HG02642 (cell line): ENCODE measurements at regions not wholly inside any gene's neighbourhood (a gene's known extent, or its start where the extent isn't known, plus 50 kb on each side); places are given as distances from the start of the nearest gene placed in this dataset.
"Not testable (repeated sequence)": the region's sequence is repeated elsewhere in the genome, so short reads cannot be mapped to it uniquely, and the experiment has no call there.

Experiments used
- ATAC-seq: cut with Tn5 transposase; IDR thresholded peaks from one replicate; pipeline ENCODE4 v1.9.1; 2021; ENCODE audit warnings: mild to moderate bottlenecking; ENCODE audit not compliant: unreplicated experiment, poor library complexity

- ATAC-seq = no peak
These were observed 117.8 kb upstream of the IGF1R start for GRCh38 chr15:98530570-98530969.

- ATAC-seq = no peak
These were observed 116.3 kb upstream of the IGF1R start for GRCh38 chr15:98532063-98532462.

DNA sequence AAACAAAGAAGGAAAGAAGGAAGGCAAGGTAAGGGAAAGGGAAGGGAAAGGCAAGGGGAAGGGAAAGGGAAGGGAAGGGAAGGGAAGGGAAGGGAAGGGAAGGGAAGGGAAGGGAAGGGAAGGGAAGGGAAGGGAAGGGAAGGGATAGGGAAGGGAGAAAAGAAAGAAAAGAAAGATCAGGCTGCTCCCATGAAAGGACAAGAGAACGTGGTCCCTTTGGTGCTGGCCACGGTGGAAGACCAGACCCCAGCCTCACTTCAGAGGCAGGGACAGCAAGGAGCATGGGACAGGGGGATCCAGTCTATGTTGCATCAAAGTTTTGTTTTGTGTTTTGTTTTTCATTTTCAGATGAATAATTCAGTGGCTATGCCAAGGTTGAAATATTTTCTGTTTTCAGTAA lies 111.4 kb upstream of the IGF1R start:
- ATAC-seq = no peak

DNA sequence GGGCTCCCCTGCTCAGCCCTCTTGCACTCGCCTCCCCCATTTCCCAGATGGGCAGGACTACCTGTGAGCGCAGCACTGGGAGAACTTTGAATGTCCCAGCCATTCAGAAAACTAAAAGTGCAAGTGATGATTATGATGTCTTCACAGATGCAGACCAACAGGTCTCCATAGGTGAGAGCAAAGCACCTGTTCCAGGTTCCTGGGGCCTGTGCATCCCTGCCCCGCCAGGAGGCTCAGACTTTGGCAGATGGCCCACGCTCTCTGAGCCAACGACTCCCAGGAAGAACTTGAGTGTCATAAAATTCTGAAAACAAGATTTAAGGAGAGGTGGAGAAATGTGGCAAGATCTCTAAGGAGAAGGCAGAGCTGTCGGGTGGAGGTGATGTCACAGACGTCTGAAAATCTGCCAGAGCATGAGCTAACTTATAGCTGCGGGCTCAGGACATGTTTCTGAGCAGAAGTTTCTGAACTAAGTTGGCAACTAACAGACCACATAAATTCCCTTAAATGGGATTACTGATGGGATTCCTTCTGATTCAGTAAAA lies 110.8 kb upstream of the IGF1R start:
- no peak for ATAC-seq

GRCh38 chr15:98541519-98541918 lies 106.8 kb upstream of the IGF1R start:
- no peak for ATAC-seq

DNA sequence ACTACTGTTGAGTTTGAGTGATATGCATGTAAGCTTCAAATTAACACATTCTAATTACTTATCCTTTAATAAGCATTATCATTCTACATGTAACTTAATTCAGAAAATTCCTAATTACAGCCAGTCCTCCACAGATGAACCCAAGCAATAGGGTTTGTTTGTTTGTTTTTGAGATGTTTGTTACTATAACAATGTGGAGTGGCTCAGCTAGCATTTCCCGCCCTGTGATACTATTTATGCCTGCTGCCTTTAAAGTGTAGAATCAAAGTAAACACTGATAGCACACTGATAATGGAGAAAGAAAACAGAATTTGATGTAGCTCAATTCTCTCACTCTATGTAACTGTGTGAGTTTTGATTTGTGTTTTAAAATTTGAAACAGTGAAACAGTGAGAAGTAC lies 105.1 kb upstream of the IGF1R start:
- ATAC-seq = no peak

GRCh38 chr15:98546329-98546728 lies 102.0 kb upstream of the IGF1R start:
- ATAC-seq = no peak

DNA sequence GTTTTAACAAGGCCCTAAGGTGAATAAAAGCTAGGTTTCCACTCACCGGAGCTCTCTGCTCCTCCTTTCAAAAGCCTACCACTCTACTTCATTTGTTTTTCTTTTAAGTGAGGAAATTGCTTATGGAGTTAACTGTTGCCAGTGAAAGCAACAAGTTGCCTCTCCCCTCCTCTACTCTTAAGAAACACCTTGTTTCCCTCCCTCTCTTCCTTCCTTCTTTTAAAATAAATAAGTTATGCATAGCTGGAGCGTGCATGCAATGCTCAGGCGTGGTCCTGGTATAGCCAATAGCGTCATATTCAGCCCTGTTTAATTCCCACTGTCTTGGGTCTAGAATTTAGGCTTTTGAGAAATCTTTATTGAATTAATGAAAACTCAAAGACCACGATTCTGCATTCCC lies 101.1 kb upstream of the IGF1R start:
- ATAC-seq = no peak

DNA sequence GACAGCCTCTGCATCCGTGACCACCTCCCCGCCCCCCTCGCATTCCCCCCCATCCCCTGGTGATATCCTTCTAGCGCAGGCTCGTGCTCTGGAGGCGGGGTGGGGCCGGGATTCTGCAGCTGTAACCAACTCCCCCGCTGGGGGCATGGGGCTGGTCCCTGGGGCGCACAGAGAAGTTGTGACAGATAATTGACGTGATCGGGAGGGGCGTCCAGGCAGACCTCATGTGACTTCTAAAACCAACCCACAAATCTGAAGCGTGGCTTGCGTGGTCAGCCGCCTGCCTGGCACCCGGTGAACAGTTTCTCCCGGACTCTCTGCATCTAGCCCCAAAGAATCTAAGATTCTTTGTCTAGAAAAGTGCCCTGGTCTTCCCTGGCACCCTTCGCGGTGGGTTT lies 100.6 kb upstream of the IGF1R start:
- no peak for ATAC-seq

- ATAC-seq = no peak
These were observed 100.0 kb upstream of the IGF1R start for GRCh38 chr15:98548139-98548971.

GRCh38 chr15:98549003-98549402 lies 99.3 kb upstream of the IGF1R start:
- no peak for ATAC-seq

DNA sequence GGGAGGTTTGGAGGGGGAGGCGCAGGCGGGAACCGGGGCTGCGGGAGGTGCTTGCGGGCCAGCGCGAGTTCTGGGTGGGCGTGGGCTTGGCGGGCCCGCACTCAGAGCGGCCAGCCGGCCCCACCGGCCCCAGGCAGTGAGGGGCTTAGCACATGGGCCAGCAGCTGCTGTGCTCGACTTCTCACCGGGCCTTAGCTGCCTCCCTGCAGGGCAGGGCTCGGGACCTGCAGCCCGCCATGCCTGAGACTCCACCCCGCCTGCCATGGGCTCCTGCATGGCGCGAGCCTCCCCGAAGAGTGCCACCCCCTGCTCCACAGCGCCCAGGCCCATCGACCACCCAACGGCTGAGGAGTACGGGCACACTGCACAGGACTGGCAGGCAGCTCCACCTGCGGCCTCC lies 98.6 kb upstream of the IGF1R start:
- no peak for ATAC-seq

GRCh38 chr15:98550363-98550762 lies 98.0 kb upstream of the IGF1R start:
- ATAC-seq = not testable (repeated sequence)

DNA sequence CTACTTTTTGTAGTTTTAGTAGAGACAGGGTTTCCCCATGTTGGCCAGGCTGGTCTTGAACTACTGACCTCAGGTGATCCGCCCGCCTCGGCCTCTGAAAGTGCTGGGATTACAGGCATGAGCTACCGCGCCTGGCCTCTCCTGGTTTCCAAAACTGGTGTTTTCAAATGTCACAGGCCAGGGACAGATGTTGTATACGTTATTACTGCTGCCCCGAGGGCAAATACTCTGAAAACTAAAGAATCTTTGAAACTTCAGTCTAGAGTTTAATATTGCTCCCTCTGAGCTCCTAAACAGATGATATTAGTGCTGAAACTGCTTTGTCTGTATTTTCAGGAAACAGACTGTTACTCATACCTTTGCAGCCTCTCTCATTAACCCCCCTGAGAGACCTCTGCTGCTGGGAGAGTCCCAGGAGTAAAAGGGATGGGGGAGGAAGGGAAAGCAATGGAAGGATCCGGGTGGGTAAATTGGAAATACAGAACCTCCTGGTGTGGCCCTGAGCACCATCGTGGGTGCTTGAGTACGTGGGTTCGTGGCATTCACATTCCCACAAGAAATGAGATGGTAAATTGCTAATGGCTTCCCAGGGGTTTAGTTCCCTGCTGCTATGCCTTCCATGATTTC lies 96.3 kb upstream of the IGF1R start:
- ATAC-seq = no peak

DNA sequence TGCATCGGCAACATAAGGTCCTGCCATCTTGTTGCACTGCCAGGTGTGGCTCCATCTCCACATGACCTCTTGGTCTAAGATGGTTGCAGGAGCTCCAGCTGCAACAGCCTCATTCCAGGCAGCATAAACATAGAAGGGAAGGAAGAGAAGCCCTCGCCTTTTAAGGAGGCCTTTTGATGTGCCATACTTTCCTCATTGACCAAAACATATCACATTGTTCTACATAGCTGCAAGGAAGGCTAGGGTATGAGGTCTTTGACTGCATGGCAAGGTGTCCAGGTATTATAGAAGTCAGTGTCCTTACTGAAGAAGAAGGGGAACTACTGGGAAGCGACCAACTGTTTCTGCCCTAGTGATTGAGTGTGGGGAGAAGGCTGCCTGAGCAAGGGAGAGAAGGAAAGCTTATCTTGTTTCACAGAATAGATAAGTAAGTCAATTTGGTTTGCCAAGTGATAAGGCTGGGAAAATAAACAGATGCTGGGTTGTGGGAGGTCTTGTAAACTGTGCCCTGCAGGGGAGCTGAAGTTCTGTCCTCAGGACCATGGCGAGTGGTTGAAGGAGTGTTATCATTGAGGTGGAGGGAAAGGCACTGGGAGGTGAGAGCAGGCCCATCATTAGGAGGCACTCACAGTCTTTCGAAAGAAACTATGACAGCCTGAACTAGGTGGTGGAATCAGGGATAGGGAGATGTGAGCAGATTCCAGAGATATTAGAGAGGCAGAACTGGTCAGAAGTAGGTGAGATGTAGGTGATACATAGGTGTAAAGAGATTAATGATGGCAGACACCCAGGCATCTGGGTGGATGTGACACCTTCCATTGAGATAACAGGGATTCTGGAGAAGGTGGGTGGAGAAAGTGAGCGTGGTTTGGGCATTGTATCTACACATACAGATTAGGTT lies 93.8 kb upstream of the IGF1R start:
- no peak for ATAC-seq

- ATAC-seq = no peak
These were observed 93.2 kb upstream of the IGF1R start for GRCh38 chr15:98555173-98555515.

DNA sequence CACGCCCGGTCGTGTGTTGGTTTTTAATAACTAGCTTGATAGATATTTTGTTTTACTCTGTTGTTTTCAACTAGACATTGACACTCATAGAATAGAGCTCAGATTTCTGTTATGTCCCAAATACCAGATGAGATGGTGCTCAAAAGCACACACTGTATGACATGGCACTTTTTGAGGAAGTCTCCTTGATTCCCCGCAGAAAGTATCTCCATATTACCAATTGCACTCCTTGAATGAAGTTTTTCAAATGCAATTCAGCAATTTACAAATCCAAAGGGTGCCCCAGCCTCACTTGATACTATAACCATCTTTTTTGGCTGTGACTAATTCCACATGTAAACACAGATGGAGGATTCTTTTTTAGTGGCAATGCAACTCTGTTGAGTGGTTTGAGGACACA lies 92.0 kb upstream of the IGF1R start:
- no peak for ATAC-seq

DNA sequence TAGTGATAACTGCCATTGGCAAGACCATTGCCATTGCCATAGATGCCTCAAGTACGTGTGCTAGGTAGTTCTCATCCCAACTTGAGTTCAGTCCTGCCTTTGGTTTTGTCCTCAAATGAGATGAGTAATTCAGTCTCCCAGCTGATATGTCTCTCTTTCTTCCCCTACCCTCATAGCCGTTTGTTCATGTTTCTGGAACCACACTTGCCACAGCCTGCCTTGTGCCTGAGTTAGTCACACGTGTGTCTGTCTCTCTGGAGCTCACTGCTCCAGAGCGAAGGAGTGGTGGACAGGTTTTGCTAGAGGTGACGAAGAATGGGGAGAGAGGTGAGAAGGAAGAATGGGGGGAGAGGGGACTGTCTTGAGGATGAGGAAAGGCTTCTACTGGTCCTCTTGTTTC lies 88.0 kb upstream of the IGF1R start:
- ATAC-seq = no peak

DNA sequence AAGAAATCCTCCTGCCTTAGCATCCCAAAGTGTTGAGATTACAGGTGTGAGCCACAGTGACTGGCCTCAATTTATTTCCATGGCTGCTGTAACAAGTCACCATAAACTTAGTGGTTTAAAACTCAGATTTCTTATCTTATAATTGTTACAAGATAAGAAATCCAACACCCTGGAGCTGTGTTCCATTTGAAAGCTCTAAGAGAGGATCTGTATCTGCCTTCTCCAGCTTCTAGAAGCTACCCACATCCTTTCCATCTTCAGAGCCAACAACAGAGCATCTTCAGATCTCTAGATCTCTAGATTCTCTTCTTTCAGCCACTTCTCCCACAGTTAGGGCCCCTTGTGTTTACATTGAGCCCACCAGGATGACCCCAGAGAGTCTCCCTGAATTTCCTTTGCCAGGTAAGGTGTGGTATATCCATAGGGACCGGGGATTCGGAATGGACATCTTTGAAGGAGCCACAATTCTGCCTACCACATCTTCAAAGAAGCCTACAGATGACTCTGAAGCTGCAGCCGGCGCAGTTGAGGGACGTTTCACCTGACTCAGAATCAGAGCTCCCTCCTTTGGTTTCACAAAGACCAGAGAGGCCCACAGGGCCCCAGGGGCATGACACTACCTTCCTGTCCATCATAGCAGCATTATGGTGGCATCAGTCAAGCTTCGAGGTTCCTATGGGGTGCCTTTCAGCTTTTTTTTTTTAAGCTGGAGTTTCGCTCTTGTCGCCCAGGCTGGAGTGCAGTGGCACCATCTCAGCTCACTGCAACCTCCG lies 87.0 kb upstream of the IGF1R start:
- ATAC-seq = no peak

DNA sequence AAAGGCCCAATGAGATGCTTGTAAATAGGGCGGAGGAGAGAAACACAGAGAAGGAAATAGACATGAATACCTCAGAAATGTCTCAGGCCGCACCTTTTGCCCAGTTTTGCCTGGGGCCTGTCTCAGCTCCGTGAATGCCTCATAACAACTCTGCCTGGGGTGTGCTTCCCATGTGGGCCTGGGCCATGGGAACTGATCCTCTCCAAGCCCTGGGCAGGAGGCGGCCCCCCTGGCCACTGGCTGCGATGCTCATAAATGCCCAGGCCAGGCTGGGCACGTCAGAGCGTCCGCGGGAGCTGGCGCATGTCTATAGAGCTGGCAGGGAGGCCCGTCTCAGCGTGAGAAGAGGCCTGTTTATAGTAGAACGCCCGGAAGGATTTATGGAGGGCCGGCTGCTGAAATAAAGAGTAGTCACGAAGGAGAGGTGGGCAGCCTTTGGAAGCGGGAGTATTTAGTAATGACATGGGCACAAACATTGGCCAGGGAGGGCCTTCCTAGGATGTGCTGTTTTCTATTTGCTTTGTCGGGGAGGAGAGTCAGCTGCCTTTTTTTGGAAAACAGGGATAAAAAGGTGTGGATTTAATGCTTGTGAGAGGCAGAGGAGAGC lies 85.9 kb upstream of the IGF1R start:
- no peak for ATAC-seq
